IMR-90 (cell line): ENCODE measurements at regions not wholly inside any gene's neighbourhood (a gene's known extent, or its start where the extent isn't known, plus 50 kb on each side); places are given as distances from the start of the nearest gene placed in this dataset.

Experiments used
- ATAC-seq: fragments of 200-7000 bp; cut with Tn5 transposase; 2 replicates; pipeline ENCODE4 v1.9.1; 2020; ENCODE audit warnings: low read depth, mild to moderate bottlenecking, moderate library complexity
- BruUV-seq: library from RNA; stranded (reverse); fragments of 400-500 nt; replicated peaks from 2 replicates; lab custom pipeline; 2021; lab: Mats Ljungman, UMichigan
- CTCF ChIA-PET: fragments of 300-600 bp; formaldehyde crosslinking; extraction: SDS; loops from one replicate; lab custom pipeline; 2021; ENCODE audit warnings: antibody characterized with exemption; lab: Yijun Ruan, JAX
- POLR2A ChIA-PET: fragments of 300-600 bp; sonication (Branson Sonifier 250); formaldehyde crosslinking; loops from one replicate; lab custom pipeline; 2022; ENCODE audit warnings: antibody characterized with exemption; ENCODE audit not compliant: unreplicated experiment; lab: Charles Lee
- DNase-seq: peaks from one replicate; pipeline ENCODE4 v3.0.0; 2013
- H2AFZ ChIP-seq: replicated peaks from 2 replicates; pipeline ENCODE3; 2013; ENCODE audit warnings: low read length, mild to moderate bottlenecking; ENCODE audit not compliant: poor library complexity
- H2AK5ac ChIP-seq: 2 replicates; pipeline ENCODE4 v1.6.1; 2013; ENCODE audit warnings: low read depth, low read length, inconsistent platforms
- H2AK9ac ChIP-seq: replicated peaks from 2 replicates; pipeline ENCODE3; 2013; ENCODE audit warnings: mild to moderate bottlenecking, low read depth, low read length, moderate library complexity; ENCODE audit not compliant: poor library complexity
- H2BK120ac ChIP-seq: 2 replicates; pipeline ENCODE4 v1.6.1; 2013; ENCODE audit warnings: low read depth, low read length, inconsistent platforms
- H2BK15ac ChIP-seq: 3 replicates; pipeline ENCODE4 v1.6.1; 2013; ENCODE audit warnings: low read depth, low read length, inconsistent platforms
- H2BK20ac ChIP-seq: 2 replicates; pipeline ENCODE4 v1.6.1; 2013; ENCODE audit warnings: low read depth, mild to moderate bottlenecking, inconsistent platforms, low read length, moderate library complexity
- H2BK5ac ChIP-seq: 2 replicates; pipeline ENCODE4 v1.6.1; 2013; ENCODE audit warnings: mild to moderate bottlenecking, low read depth, low read length, inconsistent platforms; ENCODE audit not compliant: poor library complexity, severe bottlenecking
- H3K14ac ChIP-seq: replicated peaks from 2 replicates; pipeline ENCODE4 v1.6.1; 2013; ENCODE audit warnings: low read depth, low read length, inconsistent platforms
- H3K18ac ChIP-seq: 2 replicates; pipeline ENCODE4 v1.6.1; 2013; ENCODE audit warnings: low read depth, low read length, control low read depth
- H3K23ac ChIP-seq: 2 replicates; pipeline ENCODE4 v1.6.1; 2013; ENCODE audit warnings: low read depth, low read length, inconsistent platforms
- H3K27ac ChIP-seq: 2 replicates; pipeline ENCODE4 v1.5.1; 2013; ENCODE audit warnings: mild to moderate bottlenecking, control low read depth, low read length; ENCODE audit not compliant: insufficient read depth
- H3K27me3 ChIP-seq: 2 replicates; pipeline ENCODE4 v1.6.1; 2013; ENCODE audit warnings: low read length; ENCODE audit not compliant: control insufficient read depth, insufficient read depth
- H3K36me3 ChIP-seq: 2 replicates; pipeline ENCODE4 v1.6.1; 2013; ENCODE audit warnings: low read length, mixed read lengths; ENCODE audit not compliant: control insufficient read depth, insufficient read depth
- H3K4ac ChIP-seq: 2 replicates; pipeline ENCODE4 v1.6.1; 2013; ENCODE audit warnings: low read depth, low read length, inconsistent platforms
- H3K4me1 ChIP-seq: 2 replicates; pipeline ENCODE4 v1.6.1; 2013; ENCODE audit warnings: low read length, mixed read lengths; ENCODE audit not compliant: control insufficient read depth, insufficient read depth
- H3K4me2 ChIP-seq: 2 replicates; pipeline ENCODE4 v1.6.1; 2013; ENCODE audit warnings: low read depth, mild to moderate bottlenecking, control low read depth, low read length, moderate library complexity
- H3K4me3 ChIP-seq: 2 replicates; pipeline ENCODE4 v1.5.1; 2013; ENCODE audit warnings: low read depth, mild to moderate bottlenecking, control low read depth, low read length, moderate library complexity; ENCODE audit not compliant: insufficient read depth
- H3K56ac ChIP-seq: 2 replicates; pipeline ENCODE4 v1.6.1; 2013; ENCODE audit warnings: low read length, inconsistent platforms; ENCODE audit not compliant: insufficient read depth; ENCODE audit errors: extremely low read depth
- H3K79me1 ChIP-seq, 2 experiments: 2 replicates each; pipeline ENCODE4 v1.6.1; 2013; ENCODE audit warnings: low read length in 2 of 2, inconsistent platforms in 1 of 2, low read depth in 1 of 2
- H3K9ac ChIP-seq: 2 replicates; pipeline ENCODE4 v1.6.1; 2013; ENCODE audit warnings: low read depth, low read length, control low read depth
- H3K9me1 ChIP-seq: 2 replicates; pipeline ENCODE4 v1.6.1; 2013; ENCODE audit warnings: low read length, inconsistent platforms; ENCODE audit not compliant: insufficient read depth
- H3K9me3 ChIP-seq: 2 replicates; pipeline ENCODE4 v1.6.1; 2013; ENCODE audit warnings: low read length; ENCODE audit not compliant: control insufficient read depth, insufficient read depth
- H4K20me1 ChIP-seq: 2 replicates; pipeline ENCODE4 v1.6.1; 2013; ENCODE audit warnings: low read length, inconsistent platforms; ENCODE audit not compliant: insufficient read depth
- H4K5ac ChIP-seq: 2 replicates; pipeline ENCODE4 v1.6.1; 2013; ENCODE audit warnings: mild to moderate bottlenecking, low read depth, low read length, control low read depth
- H4K8ac ChIP-seq, 2 experiments: 2 replicates each; pipeline ENCODE4 v1.6.1; 2013; ENCODE audit warnings: low read depth in 2 of 2, low read length in 2 of 2, control low read depth in 1 of 2, inconsistent platforms in 1 of 2
- H4K91ac ChIP-seq: 2 replicates; pipeline ENCODE4 v1.6.1; 2013; ENCODE audit warnings: low read depth, low read length, inconsistent platforms; ENCODE audit not compliant: insufficient read depth
- BHLHE40 ChIP-seq: fragments of 150-350 bp; IDR thresholded peaks from 2 replicates; pipeline ENCODE4 v1.6.1; 2016; ENCODE audit warnings: mild to moderate bottlenecking, low read depth, low read length
- CEBPB ChIP-seq: IDR thresholded peaks from 2 replicates; pipeline ENCODE4 v1.6.1; 2012; ENCODE audit warnings: low read depth, low read length, improper control_type of control experiment
- CHD1 ChIP-seq: IDR thresholded peaks from 2 replicates; pipeline ENCODE4 v1.6.1; 2012; ENCODE audit warnings: low read depth, low read length, improper control_type of control experiment
- CTCF ChIP-seq: conservative IDR thresholded peaks from 2 replicates; pipeline ENCODE4 v1.5.1; 2012; ENCODE audit warnings: mild to moderate bottlenecking, low read depth, low read length, improper control_type of control experiment
- FOS ChIP-seq: fragments of 150-350 bp; IDR thresholded peaks from 2 replicates; pipeline ENCODE4 v1.6.1; 2016; ENCODE audit warnings: low read depth, low read length
- MAFK ChIP-seq: IDR thresholded peaks from 2 replicates; pipeline ENCODE4 v1.6.1; 2012; ENCODE audit warnings: low read depth, low read length, improper control_type of control experiment
- MAZ ChIP-seq: IDR thresholded peaks from 2 replicates; pipeline ENCODE4 v1.6.1; 2012; ENCODE audit warnings: low read depth, mild to moderate bottlenecking, low read length, improper control_type of control experiment, moderate library complexity, borderline replicate concordance
- NFE2L2 ChIP-seq: fragments of 150-350 bp; IDR thresholded peaks from 2 replicates; pipeline ENCODE4 v1.6.1; 2016; ENCODE audit warnings: low read depth, mild to moderate bottlenecking, low read length
- RCOR1 ChIP-seq: IDR thresholded peaks from 2 replicates; pipeline ENCODE4 v1.6.1; 2012; ENCODE audit warnings: mild to moderate bottlenecking, low read length, improper control_type of control experiment; ENCODE audit not compliant: insufficient replicate concordance
- RFX5 ChIP-seq: IDR thresholded peaks from 2 replicates; pipeline ENCODE4 v1.8.0; 2012; ENCODE audit warnings: low read depth, mild to moderate bottlenecking, low read length, moderate library complexity
- SMC3 ChIP-seq: fragments of 150-350 bp; IDR thresholded peaks from 2 replicates; pipeline ENCODE4 v1.6.1; 2016; ENCODE audit warnings: low read depth, mild to moderate bottlenecking, antibody characterized with exemption, low read length, moderate library complexity
- WGBS, 2 experiments: methylation state at CpG; one replicate each; pipeline versions ENCODE4 v1.1.5 to v1.1.7; 2013; ENCODE audit warnings: missing lambda C conversion rate in 2 of 2; ENCODE audit not compliant: insufficient read length in 1 of 2; ENCODE audit errors: extremely low coverage in 2 of 2; 5-methylcytosine and 5-hydroxymethylcytosine counted together
- dilution Hi-C: fragments of 300-500 bp; cut with HindIII; formaldehyde crosslinking; loops from one replicate; pipeline ENCODE4 v1.14.3; 2018; ENCODE audit warnings: low sequenced_read_pairs; ENCODE audit not compliant: unreplicated experiment
- in situ Hi-C: fragments of 300-500 bp; cut with MboI; formaldehyde crosslinking; loops from 3 replicates; pipeline ENCODE4 v1.14.3; 2019; ENCODE audit warnings: low sequenced_read_pairs, inconsistent platforms, mixed read lengths
- intact Hi-C: fragments of 100-400 bp; cut with micrococcal nuclease; formaldehyde crosslinking; loops from 2 replicates; pipeline ENCODE4 v1.10.0; 2022

- intact Hi-C loops: no loop called here
- Histone ChIP-seq H2BK20ac (no peak overlapping the region), H2BK15ac (no peak overlapping the region), H2BK5ac (no peak overlapping the region), H3K9me1 (no peaks in the 10 kb centered on the region), H3K9me3 (peaks cover 16% of the 10 kb centered on the region), H4K8ac (no peak overlapping the region), H3K79me1 (no peaks in the 10 kb centered on the region), H3K18ac (no peak overlapping the region), H3K4me3 (no peak overlapping the region), H3K4me2 (no peak overlapping the region), H3K9ac (no peak overlapping the region), H4K20me1 (no peaks in the 10 kb centered on the region), H3K14ac (no peak overlapping the region), H2AFZ (no peak overlapping the region), H3K23ac (no peak overlapping the region), H2BK120ac (no peak overlapping the region), H4K5ac (no peak overlapping the region), H3K56ac (no peak overlapping the region), H4K91ac (no peak overlapping the region), H2AK5ac (no peak overlapping the region), H3K4me1 (no peaks in the 10 kb centered on the region), H3K27me3 (no peaks in the 10 kb centered on the region), H3K27ac (no peak overlapping the region), H3K36me3 (no peaks in the 10 kb centered on the region), H2AK9ac (no peak overlapping the region), H3K4ac (no peak overlapping the region)
- no TSS peak for BruUV-seq
- whole genome bisulfite sequencing, 2 experiments: no CpG with 5 or more reads among the region's 3 CpGs
- DNase-seq: no peak
- ChIA-PET CTCF (no interaction called here), POLR2A (no interaction called here)
- TF ChIP-seq RCOR1 (no peak), NFE2L2 (no peak), MAZ (no peak), FOS (no peak), SMC3 (no peak), CTCF (no peak), MAFK (no peak), CEBPB (no peak), BHLHE40 (no peak), CHD1 (no peak), RFX5 (no peak)
- in situ Hi-C loops: no loop called here
- dilution Hi-C loops: no loop called here
- no peak for ATAC-seq
These were observed 563.3 kb downstream of the IRX1 start for GRCh38 chr5:4158750-4159447.
